HG02840 (cell line): ENCODE measurements at regions not wholly inside any gene's neighbourhood (a gene's known extent, or its start where the extent isn't known, plus 50 kb on each side); places are given as distances from the start of the nearest gene placed in this dataset.

Experiments
- ATAC-seq: cut with Tn5 transposase; IDR thresholded peaks from one replicate; pipeline ENCODE4 v1.9.1; 2021; ENCODE audit warnings: mild to moderate bottlenecking, moderate library complexity, moderate number of reproducible peaks; ENCODE audit not compliant: unreplicated experiment, low FRiP score

DNA sequence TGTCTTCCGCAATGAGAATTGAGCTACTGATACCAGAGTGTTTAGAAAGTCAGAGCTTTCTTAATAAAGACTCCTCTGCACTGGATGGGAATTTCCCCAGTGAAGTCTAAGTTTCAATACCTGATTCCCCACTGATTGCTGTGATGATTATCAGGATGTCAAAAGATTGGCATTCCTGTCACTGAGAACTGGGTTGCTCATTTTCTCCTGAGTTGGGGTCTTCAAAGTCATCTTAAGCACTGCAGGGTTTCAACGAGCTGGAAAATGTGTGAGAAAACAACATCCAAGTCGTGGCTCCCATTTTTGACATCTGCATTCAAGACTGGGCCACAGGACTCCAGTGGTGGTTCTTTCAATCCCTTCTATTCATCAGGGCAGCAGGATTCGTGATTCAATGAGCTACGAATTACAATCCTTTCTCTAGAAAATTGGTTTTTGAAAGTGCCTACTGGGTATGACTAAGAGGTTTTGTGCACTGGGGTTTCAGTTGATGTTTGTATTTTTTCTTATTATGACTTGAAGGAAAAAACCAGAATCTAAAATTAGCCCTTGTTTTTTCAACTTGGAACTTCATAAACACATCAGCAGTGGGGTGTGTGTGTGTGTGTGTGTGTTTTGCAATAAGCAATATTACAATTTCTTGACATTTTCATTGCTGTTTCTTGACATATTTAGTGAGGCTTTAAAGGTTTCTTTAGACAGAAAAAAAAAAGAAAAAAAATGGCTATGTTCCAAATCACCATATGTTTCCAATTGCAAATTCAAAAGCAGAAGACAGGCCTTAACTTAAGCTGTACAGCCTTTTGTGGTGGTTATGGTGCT, 233.0 kb downstream of the FAM76B start:
- peak; percentile 74 for ATAC-seq

DNA sequence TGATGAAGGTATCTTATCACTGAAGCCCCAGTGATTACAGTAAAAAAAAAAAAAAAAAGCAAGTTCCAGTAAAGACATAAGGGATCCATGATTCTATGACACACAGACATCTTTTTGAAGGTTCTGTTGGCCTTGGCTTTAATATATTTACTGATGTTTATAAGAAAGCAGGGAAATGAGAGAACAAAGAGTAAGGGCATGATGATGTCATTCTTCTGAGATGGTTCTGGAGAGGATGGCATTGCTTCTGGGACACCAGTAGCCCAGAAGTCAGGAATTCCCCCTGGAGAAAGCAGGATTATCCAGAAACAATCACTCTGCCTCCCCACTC, 233.6 kb downstream of the FAM76B start:
- ATAC-seq, result no peak

DNA sequence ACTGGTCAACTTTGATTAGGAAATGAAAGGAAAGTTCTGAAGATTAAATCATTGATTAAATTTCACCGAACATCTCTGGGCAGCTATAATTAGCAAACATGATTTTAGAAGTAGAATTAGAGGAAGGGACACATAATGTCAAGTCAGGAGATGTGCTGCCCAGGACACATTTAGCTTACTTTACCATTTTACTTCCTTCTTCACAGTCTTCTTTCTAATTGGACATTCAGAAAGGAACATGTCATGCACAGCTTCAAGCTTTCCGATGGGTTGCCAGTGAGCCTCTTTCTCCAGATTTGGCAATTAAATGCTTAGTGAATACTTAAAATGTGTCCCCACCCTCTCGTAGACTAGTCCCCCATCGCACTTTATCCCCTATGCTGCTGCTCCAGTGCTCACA, 234.7 kb downstream of the FAM76B start:
- ATAC-seq, result no peak

DNA sequence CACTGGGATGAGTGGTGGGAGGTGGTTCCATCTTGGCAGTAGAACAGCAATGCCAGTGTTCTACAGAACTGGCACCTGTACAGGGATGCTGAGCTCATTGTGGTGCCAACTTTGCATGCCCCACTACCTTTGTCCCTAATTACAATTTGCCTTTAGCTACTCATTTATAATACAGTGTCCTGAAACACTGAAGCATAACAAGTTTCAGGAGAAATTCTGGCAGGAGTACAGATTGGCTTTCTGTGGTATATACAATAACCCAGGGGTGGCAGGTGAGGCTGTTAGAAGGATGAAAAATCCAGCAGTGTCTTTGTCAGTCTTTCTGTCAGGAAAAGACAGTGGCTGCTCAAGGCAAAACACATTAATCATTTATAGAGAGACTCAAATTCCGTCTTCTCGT, 240.3 kb downstream of the FAM76B start:
- ATAC-seq, result no peak

DNA sequence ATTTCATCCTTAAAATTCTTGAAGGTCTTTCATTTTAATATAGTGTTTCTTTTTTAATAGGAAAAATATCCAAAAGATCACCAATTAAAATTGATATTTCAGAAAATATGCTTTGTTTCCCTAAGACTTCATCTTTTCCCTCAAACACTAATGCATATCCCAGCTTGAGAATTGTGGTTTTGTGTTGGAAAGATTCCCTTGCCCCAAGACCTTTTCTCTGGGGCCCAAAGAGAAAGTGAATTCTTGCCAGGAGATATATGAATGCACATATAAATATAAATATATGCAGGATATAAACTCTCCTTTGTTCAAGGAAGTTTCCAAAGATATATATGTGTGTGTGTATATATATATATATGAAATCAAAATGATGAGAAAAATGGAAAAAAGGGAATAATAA, 241.2 kb downstream of the FAM76B start:
- no peak for ATAC-seq

DNA sequence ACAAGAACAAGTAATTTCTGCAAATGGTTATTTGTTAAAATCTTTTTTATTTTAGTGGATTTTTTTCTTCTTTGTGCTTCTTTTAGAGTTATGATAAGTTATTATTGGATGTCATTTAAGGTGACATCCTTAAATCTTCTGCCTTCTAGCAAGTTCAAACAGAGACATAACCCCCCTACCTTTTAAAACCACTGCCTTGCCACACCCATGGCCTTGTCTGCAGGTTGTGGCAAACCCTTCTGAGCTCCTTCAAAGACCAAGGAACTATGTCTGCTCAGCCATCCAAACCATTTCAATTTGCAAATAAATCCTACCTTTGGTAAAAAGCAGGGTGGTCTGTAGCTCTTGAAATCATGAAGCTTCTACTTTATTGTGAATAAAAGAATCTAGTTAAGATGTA, 241.6 kb downstream of the FAM76B start:
- ATAC-seq, result no peak

DNA sequence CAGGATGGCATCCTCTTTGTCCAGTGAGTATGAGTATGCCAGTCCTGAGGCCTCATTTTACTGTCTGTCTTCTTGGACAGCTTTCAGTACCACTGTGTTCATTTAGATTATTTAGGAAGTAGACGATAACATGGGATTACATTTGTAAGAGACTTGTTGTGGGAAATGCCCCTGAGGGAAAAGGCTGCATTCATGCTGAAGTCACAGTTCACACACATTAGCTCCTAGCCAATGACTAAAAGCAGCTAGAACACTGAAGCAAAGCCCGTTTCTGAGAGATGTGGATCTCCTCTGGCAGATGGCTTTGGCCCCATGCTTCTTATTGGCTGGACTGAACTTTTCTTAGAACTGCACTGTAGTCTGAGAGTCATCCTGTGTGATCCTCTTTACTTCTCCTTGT, 242.4 kb downstream of the FAM76B start:
- ATAC-seq, result no peak

DNA sequence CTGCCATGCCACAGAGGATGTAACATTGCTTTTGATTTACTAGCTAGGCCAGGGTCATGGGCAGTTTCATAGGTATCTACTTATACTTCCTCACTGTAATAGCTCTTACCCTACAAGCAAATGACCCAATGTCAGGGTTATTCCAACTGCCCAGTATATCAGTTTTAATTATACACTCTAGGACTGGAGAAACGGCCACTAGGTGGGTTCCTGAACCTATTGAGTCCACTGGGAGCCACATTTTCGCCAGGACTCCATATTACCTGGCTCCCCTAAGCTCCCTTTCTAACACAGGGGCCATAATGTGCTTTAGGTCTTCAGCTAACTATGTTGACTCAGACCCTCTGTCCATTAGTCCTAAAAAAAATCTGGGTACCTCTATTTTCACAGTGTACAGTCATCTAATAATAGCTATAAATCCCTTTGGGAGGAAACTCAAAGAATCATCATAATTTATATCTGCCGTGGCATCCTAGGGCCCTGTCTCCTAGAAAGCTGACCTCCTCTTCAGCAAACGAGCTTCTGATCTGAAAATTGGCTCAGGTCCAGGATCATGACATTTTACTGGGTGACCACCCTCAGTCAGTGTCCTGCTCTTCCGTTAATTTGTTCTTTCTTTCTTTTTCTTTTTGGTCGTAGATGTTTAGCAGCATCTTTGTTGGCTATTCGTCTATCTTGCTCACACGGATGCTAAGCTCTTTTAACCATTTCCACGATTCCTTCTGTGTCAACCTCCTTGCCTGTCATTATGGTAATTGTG, 244.3 kb downstream of the FAM76B start:
- ATAC-seq, result no peak

DNA sequence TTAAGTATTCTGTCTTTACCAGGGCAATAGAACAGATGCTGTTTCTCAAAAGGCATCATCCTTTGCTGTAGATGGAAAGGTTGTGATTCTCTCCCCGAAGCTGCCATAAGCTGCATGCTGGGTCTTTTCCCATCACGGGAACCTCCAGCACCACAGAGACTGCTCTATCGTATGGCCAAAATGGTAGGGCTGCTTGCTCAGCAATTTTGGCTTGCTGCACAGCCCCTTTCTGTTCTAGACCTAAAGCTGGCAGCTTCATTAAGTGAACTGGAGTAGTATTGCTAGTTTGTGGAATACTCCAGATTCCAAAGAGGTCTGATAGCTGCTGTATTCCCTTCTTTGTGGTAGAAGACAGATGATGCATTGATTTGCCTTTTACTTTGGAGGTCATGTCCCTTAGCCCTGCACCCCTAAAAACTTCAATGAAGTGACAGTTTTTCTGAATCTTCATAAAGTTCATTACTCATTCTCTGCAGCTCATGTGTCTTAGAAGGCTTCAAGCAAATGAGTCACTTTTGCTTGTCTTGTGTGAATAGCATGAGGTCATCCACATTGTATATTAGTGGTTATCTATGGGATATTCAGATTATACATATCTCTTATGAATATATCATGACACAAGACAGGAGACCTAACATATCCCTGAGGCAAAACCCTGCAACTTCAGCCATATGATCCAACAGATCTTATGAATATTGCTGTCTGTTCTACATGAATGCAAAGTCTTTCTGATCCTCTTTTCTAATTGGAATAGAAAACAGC, 245.3 kb downstream of the FAM76B start:
- no peak for ATAC-seq

DNA sequence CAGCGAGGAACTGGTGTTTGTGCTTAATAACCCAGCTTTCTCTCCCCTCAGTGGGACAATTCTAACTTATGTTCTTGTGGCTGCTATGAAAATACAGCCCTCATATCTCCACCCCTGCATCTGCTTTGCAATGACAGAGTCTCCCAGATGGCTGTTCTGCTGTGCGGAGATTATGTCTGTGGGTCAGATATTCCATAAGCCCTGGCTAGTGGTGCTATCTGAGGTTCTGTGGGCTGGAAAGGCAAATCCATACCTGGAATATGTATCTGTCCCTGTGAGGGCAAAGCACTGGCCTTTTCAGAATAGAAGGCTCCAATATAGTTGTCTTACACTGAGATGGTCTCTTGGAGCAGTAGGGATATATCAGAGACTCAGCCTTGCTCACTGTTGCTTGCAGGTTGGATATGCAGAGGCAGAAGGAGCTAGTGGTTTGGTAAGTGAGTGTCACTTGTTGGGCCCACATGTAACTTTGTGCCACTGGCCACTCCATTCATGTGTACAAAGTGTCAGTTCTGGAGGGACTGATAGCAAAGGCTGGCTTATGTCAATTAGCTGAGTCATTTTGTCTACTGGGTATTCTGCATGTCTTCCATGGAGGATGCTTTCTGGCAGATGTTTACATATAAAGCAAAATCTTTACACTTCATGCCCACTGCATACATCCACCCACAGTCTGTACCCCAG, 246.6 kb downstream of the FAM76B start:
- ATAC-seq, result no peak

DNA sequence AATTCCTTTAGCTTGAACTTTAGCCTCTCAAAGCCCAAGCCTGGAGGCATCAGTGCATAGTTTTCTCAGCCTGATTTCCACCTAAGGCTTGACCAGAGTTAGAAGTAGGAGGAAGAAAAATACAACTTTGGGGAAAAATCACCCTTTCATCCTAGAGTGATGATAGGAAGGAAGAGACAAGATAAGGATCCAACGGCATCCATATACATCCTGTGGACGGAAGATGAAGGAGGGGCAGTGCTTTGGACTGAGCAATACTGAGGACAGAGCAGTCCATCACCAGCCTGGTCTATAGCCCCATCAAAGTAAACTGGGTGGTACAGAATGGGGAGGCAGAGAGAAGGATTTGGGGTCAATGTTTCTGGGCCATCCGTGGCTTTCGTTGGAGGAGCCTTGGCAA, 247.9 kb downstream of the FAM76B start:
- ATAC-seq, result no peak

DNA sequence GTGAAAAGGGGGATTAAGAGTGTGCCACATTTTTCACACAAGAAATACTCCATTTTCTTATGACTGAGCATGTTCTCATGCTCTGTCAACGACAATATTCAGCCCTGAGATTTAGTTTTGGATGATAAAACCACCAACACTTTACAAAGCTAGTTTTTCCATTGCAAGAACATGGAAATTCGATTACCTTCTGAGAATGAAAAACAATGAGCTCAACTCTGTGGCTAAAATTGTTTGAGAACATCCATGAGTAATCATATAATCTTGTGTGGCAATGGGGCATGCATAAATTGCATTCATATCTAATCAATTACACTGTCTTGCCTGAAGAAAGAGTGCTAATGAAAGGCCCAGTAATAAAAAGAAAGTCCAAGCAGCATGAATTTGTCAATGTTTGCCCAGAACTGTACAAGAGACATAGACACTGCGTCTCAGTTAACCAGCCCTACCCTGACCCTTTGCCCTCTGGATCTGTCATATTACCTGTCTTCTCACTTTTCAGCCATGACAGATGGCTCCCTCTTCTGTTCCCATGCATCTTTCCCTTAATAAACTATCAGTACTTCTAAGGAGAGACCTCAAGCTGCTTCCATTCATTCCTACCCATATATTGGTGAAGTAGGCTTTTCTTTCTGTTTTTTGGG, 253.4 kb downstream of the FAM76B start:
- ATAC-seq, result no peak

DNA sequence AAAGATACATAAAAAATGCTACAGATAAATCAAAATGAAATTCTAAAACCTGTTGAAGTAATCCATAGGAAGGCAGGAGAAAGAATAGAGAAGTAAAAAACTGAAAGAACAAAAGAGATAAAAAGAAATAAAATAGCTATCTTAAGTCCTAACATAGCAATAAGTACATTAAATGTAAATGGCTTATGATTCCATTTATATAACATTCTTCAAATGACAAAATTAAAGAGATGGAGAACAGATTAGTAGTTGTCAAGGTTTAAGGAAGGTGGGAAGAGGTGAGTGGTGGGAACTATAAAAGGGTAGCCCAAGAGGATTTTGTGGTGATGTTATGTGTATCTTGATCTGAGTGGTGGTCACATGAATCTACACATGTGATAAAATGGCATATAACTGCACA, 254.8 kb downstream of the FAM76B start:
- ATAC-seq, result no peak

DNA sequence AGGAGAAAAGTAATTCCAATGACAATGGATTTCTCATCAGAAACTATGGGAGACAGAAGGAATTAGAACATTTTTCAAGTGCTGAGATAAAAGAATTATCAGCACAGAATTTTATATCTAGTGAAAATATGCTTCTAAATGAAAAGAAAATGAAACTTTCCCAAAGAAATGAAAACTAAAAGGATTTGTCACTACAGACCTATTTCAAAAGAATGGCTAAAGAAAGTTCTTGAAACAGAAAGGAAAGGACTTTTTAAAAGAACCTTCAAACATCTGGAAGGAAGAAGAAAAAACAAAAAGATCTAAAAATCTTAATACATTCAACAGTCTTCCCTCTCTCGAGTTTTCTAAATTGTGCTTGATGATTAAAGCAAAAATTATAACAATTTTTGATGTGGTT, 255.4 kb downstream of the FAM76B start:
- no peak for ATAC-seq

DNA sequence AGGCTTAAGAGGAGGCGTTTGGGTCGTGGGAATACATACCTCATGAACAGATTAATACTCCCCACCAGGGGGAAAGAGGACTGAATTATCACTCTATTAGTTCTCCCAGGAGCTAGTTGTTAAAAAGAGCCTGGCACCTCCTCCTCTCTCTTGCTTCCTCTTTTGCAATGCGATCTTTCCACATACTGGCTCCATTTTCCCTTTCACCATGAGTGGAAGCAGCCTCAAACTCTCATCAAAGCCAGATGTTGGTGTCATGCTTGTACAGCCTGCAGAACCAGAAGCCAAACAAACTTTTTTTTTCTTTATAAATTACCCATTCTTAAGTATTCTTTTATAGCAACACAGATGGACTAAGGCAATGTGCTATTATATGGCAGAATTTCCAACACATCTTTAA, 258.5 kb downstream of the FAM76B start:
- no peak for ATAC-seq

DNA sequence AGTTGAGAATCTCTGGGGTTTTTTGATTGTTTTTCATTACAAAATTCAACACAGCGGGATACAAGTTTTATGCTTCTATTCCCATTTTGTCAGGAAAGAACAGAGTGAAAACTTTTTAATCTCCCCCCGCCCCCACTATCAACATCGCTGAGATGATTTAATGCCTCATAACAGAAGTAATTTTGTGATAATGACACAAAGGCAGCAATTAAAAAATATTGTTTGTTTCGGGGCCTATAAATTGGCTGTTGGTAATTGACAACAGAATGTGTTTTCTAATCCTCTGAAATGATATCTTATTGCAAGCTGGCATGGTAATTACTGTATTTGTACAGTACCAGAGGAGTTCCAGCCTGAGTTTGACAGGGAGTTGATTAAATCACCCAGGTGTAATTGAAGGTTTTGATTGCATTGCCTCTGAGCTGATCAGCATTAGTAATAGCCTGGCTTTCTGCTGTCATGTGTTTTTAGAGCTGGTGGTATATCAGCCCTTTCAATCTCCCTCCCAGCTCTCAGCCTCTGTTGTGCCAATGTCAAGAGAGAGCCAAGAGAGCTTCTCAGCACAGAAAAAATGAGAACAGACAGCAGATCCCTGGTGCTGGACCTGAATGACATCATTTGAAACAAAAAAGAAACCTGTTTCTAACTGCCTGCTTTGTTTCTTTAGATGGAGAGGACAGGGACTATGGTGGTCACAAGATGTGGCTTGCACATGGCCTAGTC, 265.1 kb downstream of the FAM76B start:
- no peak for ATAC-seq

DNA sequence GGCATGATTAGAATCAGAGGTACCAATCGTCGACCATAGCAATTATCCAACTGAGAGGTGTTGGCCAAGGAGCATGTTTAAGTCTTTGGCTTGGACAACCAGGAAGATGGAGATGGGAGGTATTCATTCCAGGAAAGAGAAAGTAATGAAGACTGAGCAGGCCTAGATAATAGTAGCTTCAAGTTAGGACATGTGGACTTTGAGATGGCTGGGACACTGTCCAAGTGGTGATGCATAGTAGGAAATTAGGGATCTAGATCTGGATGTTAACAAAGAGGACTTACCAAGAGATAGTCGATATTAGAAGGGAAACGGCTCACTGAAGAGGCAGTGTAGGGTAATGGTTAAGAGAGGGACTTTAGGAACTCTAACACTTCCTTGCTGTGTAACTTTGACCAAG, 266.7 kb downstream of the FAM76B start:
- ATAC-seq, result no peak

DNA sequence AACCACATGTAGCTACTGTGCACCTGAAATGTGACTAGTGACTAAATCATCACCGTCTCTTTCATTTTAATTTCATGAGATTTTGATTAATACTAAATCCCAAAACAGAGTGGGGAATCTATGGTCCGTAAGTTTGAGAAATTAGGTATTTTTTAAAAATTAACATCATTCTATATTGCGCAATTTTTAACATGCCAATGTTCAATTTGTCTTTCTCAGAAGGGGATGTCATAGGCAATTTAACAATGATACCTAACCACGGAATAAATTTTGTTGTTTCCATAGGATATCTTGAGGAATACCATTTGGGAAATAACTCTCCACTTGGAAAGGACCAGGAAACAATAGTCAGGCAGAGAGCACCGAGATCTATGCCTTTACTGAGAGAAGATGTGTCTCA, 267.7 kb downstream of the FAM76B start:
- no peak for ATAC-seq

DNA sequence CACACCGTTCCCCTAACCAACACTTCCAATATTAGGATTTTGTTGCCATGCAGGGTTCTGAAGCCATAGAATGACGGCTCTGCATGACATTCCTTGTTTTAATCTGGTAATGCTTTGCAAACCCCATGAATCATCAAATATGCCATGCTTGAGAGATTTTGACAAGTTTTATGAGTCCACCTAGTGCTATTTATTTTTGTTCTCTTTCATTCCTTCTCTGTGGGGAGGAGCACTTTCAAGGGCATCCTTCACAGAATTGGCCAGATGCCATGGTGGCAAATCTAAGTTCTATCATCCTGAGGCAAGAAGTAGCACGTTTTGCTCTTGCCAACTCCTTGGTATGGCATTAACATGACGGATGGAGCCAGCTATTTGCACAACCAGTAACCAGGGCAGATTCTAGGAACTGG, 268.4 kb downstream of the FAM76B start:
- ATAC-seq, result no peak
